ENCODE measurements at regions not wholly inside any gene's neighbourhood (a gene's known extent, or its start where the extent isn't known, plus 50 kb on each side); places are given as distances from the start of the nearest gene placed in this dataset.
A peak's percentile ranks its signal among the peaks of the same experiment; 100 is the strongest.
"Not testable (repeated sequence)": the region's sequence is repeated elsewhere in the genome, so short reads cannot be mapped to it uniquely, and the experiment has no call there.

- ChIA-PET POLR2A (interaction anchor here (1.0 to 6.4 kb wide), 22 partner anchors 9 to 329 kb away, joined by 3 to 238 read pairs (median 6); partner anchors contain the start of gene RIPK4), CTCF (interaction anchor here (0.6 to 9.6 kb wide), 44 partner anchors 10 to 505 kb away, joined by 3 to 163 read pairs (median 6); partner anchors contain the start of gene RIPK4)
- H3K27ac Mint-ChIP-seq (ENCODE audit: low read depth, unreplicated experiment), result peak overlapping the region; percentile 80
- no peak overlapping the region for H3K4me3 Mint-ChIP-seq (ENCODE audit: unreplicated experiment)
- peak; percentile 80 for DNase-seq (ENCODE audit: unreplicated experiment)
- intact Hi-C loops (cut with micrococcal nuclease), result loop anchor here (1.0 to 2.0 kb wide), 5 partner anchors 67 to 505 kb away; partner anchors contain the start of gene PRDM15
- BruUV-seq (replicated peaks), result no TSS peak
- no peaks in the 10 kb centered on the region for H3K9me3 Mint-ChIP-seq (ENCODE audit: unreplicated experiment)
- peak; percentile 28 for TF ChIP-seq CTCF (IDR thresholded peaks at IDR 0.05; ENCODE audit: unreplicated experiment)
- no peaks in the 10 kb centered on the region for H3K36me3 Mint-ChIP-seq (ENCODE audit: insufficient read depth, unreplicated experiment)
- H3K4me1 Mint-ChIP-seq (ENCODE audit: insufficient read depth, unreplicated experiment), result peaks cover 29% of the 10 kb centered on the region
- no peaks in the 10 kb centered on the region for H3K27me3 Mint-ChIP-seq (ENCODE audit: insufficient read depth, unreplicated experiment)
Observed at GRCh38 chr21:41611966-41612606, 104.1 kb upstream of the TMPRSS2 start.

- no peaks in the 10 kb centered on the region for H3K27me3 Mint-ChIP-seq (ENCODE audit: insufficient read depth, unreplicated experiment)
- H3K36me3 Mint-ChIP-seq (ENCODE audit: insufficient read depth, unreplicated experiment), result no peaks in the 10 kb centered on the region
- no peaks in the 10 kb centered on the region for H3K9me3 Mint-ChIP-seq (ENCODE audit: unreplicated experiment)
- intact Hi-C loops (cut with micrococcal nuclease), result no loop called here
- no peak for DNase-seq (ENCODE audit: unreplicated experiment)
- H3K4me1 Mint-ChIP-seq (ENCODE audit: insufficient read depth, unreplicated experiment), result peaks cover 26% of the 10 kb centered on the region
- peak overlapping the region; percentile 28 for H3K4me3 Mint-ChIP-seq (ENCODE audit: unreplicated experiment)
- H3K27ac Mint-ChIP-seq (ENCODE audit: low read depth, unreplicated experiment), result no peak overlapping the region
- BruUV-seq (replicated peaks), result no TSS peak
- TF ChIP-seq CTCF (IDR thresholded peaks at IDR 0.05; ENCODE audit: unreplicated experiment), result no peak
- POLR2A ChIA-PET, result interaction anchor here (0.6 to 6.4 kb wide), 7 partner anchors 116 to 328 kb away, joined by 4 to 238 read pairs (median 25); partner anchors contain the start of gene RIPK4
- CTCF ChIA-PET, result interaction anchor here (0.8 to 9.6 kb wide), 22 partner anchors 19 to 505 kb away, joined by 3 to 163 read pairs (median 12); partner anchors contain the start of gene RIPK4
Observed at GRCh38 chr21:41611441-41611840, 103.5 kb upstream of the TMPRSS2 start.

- H3K27me3 Mint-ChIP-seq (ENCODE audit: insufficient read depth, unreplicated experiment); BruUV-seq (replicated peaks); intact Hi-C loops (cut with micrococcal nuclease); H3K36me3 Mint-ChIP-seq (ENCODE audit: insufficient read depth, unreplicated experiment); DNase-seq (ENCODE audit: unreplicated experiment); H3K27ac Mint-ChIP-seq (ENCODE audit: low read depth, unreplicated experiment); H3K9me3 Mint-ChIP-seq (ENCODE audit: unreplicated experiment): not testable (repeated sequence)
- Mint-ChIP-seq H3K4me3 (ENCODE audit: unreplicated experiment) (peak overlapping the region; percentile 28), H3K4me1 (ENCODE audit: insufficient read depth, unreplicated experiment) (peaks cover 19% of the 10 kb centered on the region)
- POLR2A ChIA-PET, result interaction anchor here (0.5 to 4.3 kb wide), 4 partner anchors 119 to 174 kb away, joined by 3 to 52 read pairs (median 19); no protein-coding TSS in a partner anchor
- CTCF ChIA-PET, result interaction anchor here (0.5 to 9.6 kb wide), 16 partner anchors 29 to 506 kb away, joined by 3 to 163 read pairs (median 11); partner anchors contain the start of gene RIPK4
Observed at GRCh38 chr21:41610840-41611115, 102.8 kb upstream of the TMPRSS2 start.

- CTCF ChIA-PET, result interaction anchor here (0.5 to 9.6 kb wide), 20 partner anchors 8 to 977 kb away, joined by 3 to 163 read pairs (median 4); partner anchors contain the start of gene RIPK4
- peaks cover 16% of the 10 kb centered on the region for H3K4me1 Mint-ChIP-seq (ENCODE audit: insufficient read depth, unreplicated experiment)
- POLR2A ChIA-PET, result interaction anchor here (0.5 to 4.3 kb wide), 3 partner anchors 120 to 327 kb away, joined by 3 to 52 read pairs (median 5); no protein-coding TSS in a partner anchor
- DNase-seq (ENCODE audit: unreplicated experiment), result peak; percentile 81
- no TSS peak for BruUV-seq (replicated peaks)
- TF ChIP-seq CTCF (IDR thresholded peaks at IDR 0.05; ENCODE audit: unreplicated experiment), result peak; percentile 91
- no peaks in the 10 kb centered on the region for H3K27me3 Mint-ChIP-seq (ENCODE audit: insufficient read depth, unreplicated experiment)
- peak overlapping the region; percentile 28 for H3K4me3 Mint-ChIP-seq (ENCODE audit: unreplicated experiment)
- no peak overlapping the region for H3K27ac Mint-ChIP-seq (ENCODE audit: low read depth, unreplicated experiment)
- intact Hi-C loops (cut with micrococcal nuclease), result no loop called here
- H3K36me3 Mint-ChIP-seq (ENCODE audit: insufficient read depth, unreplicated experiment), result no peaks in the 10 kb centered on the region
- no peaks in the 10 kb centered on the region for H3K9me3 Mint-ChIP-seq (ENCODE audit: unreplicated experiment)
Observed at GRCh38 chr21:41610042-41610839, 102.3 kb upstream of the TMPRSS2 start.
